ENCODE measurements at regions not wholly inside any gene's neighbourhood (a gene's known extent, or its start where the extent isn't known, plus 50 kb on each side); places are given as distances from the start of the nearest gene placed in this dataset.

DNA sequence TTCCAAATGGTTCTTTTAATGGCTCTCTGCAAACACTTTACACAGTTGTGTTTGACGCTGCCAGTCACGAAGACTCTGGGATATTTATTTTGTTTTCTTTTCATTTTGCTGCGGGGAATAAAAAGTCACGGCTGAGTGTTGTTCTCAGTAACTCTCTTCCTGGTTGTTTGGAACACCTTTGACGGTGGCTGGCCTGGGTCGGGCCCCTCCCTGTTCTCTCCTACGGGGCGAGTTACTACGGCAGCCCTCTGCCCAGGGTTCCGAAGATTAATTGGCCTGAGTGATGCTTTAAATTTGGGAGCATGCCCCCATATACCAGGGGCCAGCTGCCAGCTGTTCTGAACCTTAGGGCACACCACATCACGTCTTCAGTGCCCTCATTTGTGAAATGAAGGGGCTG, 84.7 kb downstream of the GATA6 start:
- DNase-seq (ENCODE audit: low read depth, low spot score): no peak

DNA sequence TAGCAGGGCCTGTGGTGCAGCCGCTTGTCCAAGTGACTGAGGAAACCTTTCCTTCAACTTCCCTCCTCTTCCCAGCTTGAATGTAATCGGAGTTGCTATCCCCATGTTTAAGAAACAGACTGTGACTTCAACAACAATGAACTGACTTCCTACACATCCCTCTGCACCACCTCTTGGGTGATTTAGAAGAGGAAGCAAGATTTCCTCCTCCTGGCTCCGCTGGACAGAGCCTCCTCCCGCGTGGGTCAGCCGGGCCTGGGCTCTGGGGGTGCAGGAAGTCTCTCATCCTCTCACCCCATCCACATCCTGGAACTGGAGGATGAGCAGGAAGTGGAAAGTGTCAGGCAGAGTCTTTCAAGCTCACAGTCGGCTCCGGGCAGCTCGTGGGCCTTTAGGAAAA, 84.3 kb downstream of the GATA6 start:
- no peak for DNase-seq (ENCODE audit: low read depth, low spot score)

DNA sequence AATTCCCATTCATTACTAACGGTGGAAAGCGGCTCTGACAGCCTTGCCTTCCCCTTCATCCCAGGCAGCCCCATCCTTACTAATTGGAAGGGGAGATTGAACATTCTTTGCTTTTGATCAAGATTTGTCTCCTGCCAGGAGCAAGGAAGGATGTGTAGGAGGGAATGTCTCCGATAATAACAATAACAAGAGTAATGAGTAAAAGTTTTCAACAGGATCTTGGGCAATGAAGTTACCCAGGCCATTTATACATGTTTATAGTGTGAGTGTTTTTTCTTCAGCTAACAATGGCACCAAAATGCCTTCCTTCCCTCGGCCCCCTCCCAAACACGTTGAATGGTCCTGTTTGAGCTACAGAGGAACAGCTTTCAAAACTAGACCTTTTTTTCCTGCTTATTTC, 83.8 kb downstream of the GATA6 start:
- DNase-seq (ENCODE audit: low read depth, low spot score): no peak
